Left lung (tissue), 4 donors: ENCODE measurements at regions not wholly inside any gene's neighbourhood (a gene's known extent, or its start where the extent isn't known, plus 50 kb on each side); places are given as distances from the start of the nearest gene placed in this dataset.

ENCODE experiments used
- ATAC-seq: fragments of 200-7000 bp; cut with Tn5 transposase; one replicate; pipeline ENCODE4 v1.9.1; 2020; ENCODE audit warnings: moderate library complexity
- DNase-seq, 4 donors: peaks; one replicate each; pipeline ENCODE4 v3.0.0-alpha.2; 2013 to 2020
- H3K27ac ChIP-seq, 2 donors: fragments of 200-600 bp; sonication (generic) in 1 of 2; one replicate each; pipeline versions ENCODE4 v1.5.0 to v1.8.0; 2020 to 2021
- H3K27me3 ChIP-seq, 2 donors: fragments of 200-600 bp; sonication (generic) in 1 of 2; one replicate each; pipeline versions ENCODE4 v1.5.0 to v1.8.0; 2020 to 2021
- H3K36me3 ChIP-seq, 2 donors: fragments of 200-600 bp; sonication (generic) in 1 of 2; one replicate each; pipeline versions ENCODE4 v1.5.0 to v1.8.0; 2020 to 2021
- H3K4me1 ChIP-seq, 2 donors: fragments of 200-600 bp; one replicate each; pipeline ENCODE4 v1.8.0; 2021
- H3K4me3 ChIP-seq, 2 donors: fragments of 200-600 bp; sonication (generic) in 1 of 2; one replicate each; pipeline versions ENCODE4 v1.5.0 to v1.8.0; 2020 to 2021; ENCODE audit warnings: mild to moderate bottlenecking in 1 of 2
- H3K9me3 ChIP-seq, 2 donors: fragments of 200-600 bp; sonication (generic) in 1 of 2; one replicate each; pipeline versions ENCODE4 v1.5.0 to v1.8.0; 2020 to 2021
- CTCF ChIP-seq, 2 donors: fragments of 200-600 bp; sonication (generic) in 1 of 2; IDR thresholded peaks; one replicate each; pipeline versions ENCODE4 v1.5.0 to v1.8.0; 2021; ENCODE audit warnings: antibody characterized with exemption in 2 of 2
- intact Hi-C, 2 donors: fragments of 100-400 bp; cut with DNase I; formaldehyde crosslinking; loops; one replicate each; pipeline versions ENCODE4 v1.11.2 to v1.14.2; 2022
- donor health status: DM: no; HTN: yes; CAD: no.
- donor health status: DM: no; HTN: no; CAD: no.

GRCh38 chr18:29436459-29436858 is 1259.5 kb upstream of the CDH2 start:
- DNase-seq (no peak), ATAC-seq (no peak)
- no peak overlapping the region for H3K27ac ChIP-seq
- no peaks in the 10 kb centered on the region for H3K27me3 ChIP-seq
- H3K36me3 ChIP-seq = no peaks in the 10 kb centered on the region
- H3K4me1 ChIP-seq = no peaks in the 10 kb centered on the region
- no peak for TF ChIP-seq CTCF (IDR thresholded peaks at IDR 0.05)
- peaks cover 0 to 6% of the 10 kb centered on the region in 2 donors for H3K9me3 ChIP-seq
- intact Hi-C loops = no loop called here
- H3K4me3 ChIP-seq = no peak overlapping the region

GRCh38 chr18:29434650-29435049 is 1257.7 kb upstream of the CDH2 start:
- Histone ChIP-seq H3K27me3 (no peaks in the 10 kb centered on the region), H3K4me3 (no peak overlapping the region), H3K9me3 (peaks cover 0 to 15% of the 10 kb centered on the region in 2 donors), H3K36me3 (no peaks in the 10 kb centered on the region), H3K27ac (no peak overlapping the region), H3K4me1 (no peaks in the 10 kb centered on the region)
- DNase-seq (no peak), ATAC-seq (no peak)
- intact Hi-C loops = no loop called here
- TF ChIP-seq CTCF (IDR thresholded peaks at IDR 0.05) = no peak

GRCh38 chr18:29430416-29430815 is 1253.5 kb upstream of the CDH2 start:
- no peaks in the 10 kb centered on the region for H3K4me1 ChIP-seq
- no peaks in the 10 kb centered on the region for H3K36me3 ChIP-seq
- peaks cover 0 to 33% of the 10 kb centered on the region in 2 donors for H3K9me3 ChIP-seq
- TF ChIP-seq CTCF (IDR thresholded peaks at IDR 0.05) = no peak
- ATAC-seq = no peak
- no peak overlapping the region for H3K4me3 ChIP-seq
- no peaks in the 10 kb centered on the region for H3K27me3 ChIP-seq
- no peak overlapping the region for H3K27ac ChIP-seq
- DNase-seq = no peak
- intact Hi-C loops = no loop called here

GRCh38 chr18:29418136-29418535 is 1241.2 kb upstream of the CDH2 start:
- no peak for ATAC-seq

GRCh38 chr18:29406996-29407395 is 1230.1 kb upstream of the CDH2 start:
- intact Hi-C loops = no loop called here

More at GRCh38 chr18:29418136-29418535, 1241.2 kb upstream of the CDH2 start:
- no peak for DNase-seq
- Histone ChIP-seq H3K9me3 (peaks cover 0 to 44% of the 10 kb centered on the region in 2 donors), H3K4me3 (no peak overlapping the region), H3K27ac (no peak overlapping the region), H3K4me1 (no peaks in the 10 kb centered on the region), H3K27me3 (no peaks in the 10 kb centered on the region), H3K36me3 (no peaks in the 10 kb centered on the region)
- no peak for TF ChIP-seq CTCF (IDR thresholded peaks at IDR 0.05)
- intact Hi-C loops = no loop called here

More at GRCh38 chr18:29406996-29407395, 1230.1 kb upstream of the CDH2 start:
- Histone ChIP-seq H3K4me3 (no peak overlapping the region), H3K27me3 (no peaks in the 10 kb centered on the region), H3K27ac (no peak overlapping the region), H3K9me3 (peaks cover 0 to 9% of the 10 kb centered on the region in 2 donors), H3K36me3 (no peaks in the 10 kb centered on the region), H3K4me1 (no peaks in the 10 kb centered on the region)
- ATAC-seq = no peak
- DNase-seq = no peak
- TF ChIP-seq CTCF (IDR thresholded peaks at IDR 0.05) = no peak
